GM18520 (cell line): ENCODE measurements at regions not wholly inside any gene's neighbourhood (a gene's known extent, or its start where the extent isn't known, plus 50 kb on each side); places are given as distances from the start of the nearest gene placed in this dataset.

Source experiments
- ATAC-seq: cut with Tn5 transposase; IDR thresholded peaks from one replicate; pipeline ENCODE4 v1.9.1; 2021; ENCODE audit not compliant: unreplicated experiment

DNA sequence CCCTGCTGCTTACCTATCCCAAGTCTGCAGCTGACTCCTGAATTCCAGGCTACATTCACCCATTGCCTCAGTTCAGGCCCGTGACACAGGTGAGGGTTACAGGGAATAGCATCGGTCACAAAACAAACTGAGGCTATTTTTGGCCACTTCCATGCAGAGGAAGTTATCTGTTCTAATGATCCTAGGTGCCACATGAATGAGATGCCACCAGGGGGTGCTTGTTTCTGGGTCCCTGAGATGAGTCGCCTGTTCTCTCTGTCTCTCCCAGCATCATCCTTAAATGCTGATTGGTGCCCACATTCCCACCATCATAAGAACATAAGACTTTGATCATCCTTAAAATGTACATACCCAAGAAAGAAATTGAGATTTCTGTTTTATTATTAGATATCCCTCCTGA is 119.0 kb upstream of the CELF4 start:
- no peak for ATAC-seq

DNA sequence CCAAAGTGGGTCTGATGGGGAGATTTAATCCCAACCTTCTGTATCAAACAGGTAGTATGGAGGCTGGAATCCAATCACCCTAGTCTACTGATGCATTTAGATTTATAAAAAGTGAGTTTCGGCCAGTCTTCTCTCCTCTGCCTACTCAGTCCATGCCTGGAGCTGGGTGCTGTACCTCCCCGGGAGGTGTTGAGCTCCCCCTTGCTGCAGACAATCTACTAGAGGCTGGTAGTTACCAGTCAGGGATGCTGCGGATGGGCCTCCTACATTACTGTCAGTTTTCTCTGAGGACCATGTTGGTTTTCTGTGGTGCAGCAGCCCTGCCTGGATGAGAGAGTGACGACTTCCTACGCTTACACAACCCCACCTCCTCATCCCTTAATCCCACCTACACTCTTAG is 118.6 kb upstream of the CELF4 start:
- ATAC-seq, result no peak

DNA sequence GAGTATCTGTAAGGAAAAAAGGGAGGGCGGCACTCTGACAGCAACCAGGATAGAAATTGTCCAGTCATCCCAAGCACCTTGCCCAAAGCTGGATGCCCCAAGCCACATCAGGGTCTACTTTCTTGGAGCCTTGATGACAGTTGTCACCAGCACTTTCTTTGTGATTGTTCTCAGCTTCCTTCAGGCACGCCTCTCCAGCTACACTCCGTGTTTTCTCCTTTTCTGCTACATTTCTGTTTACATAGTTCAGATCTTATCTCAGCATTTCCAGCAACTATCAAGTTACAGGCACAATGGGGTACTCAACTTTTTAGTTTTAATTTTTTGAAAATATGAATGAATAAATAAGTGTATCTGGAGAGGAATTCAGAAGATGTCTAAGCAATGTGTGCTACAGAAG is 115.3 kb upstream of the CELF4 start:
- no peak for ATAC-seq

DNA sequence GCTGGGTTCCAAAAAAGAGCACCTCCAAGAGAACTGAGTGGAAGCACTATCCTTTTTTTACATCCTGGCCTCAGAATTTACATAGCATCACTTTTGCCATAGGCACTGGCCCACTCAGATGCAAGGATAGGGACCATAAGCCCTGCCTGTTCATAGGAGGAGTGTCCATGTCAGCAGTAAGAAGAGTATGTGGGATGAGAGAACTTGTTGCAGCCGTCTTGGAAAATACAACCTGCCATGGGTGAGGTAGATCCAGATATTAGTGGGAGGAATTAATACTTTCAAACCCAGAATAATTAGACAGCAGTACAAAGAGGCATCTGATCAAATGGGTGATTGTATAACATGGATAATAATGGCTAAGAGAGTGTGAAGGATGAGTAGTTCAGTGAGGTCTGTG is 110.7 kb upstream of the CELF4 start:
- ATAC-seq, result no peak

DNA sequence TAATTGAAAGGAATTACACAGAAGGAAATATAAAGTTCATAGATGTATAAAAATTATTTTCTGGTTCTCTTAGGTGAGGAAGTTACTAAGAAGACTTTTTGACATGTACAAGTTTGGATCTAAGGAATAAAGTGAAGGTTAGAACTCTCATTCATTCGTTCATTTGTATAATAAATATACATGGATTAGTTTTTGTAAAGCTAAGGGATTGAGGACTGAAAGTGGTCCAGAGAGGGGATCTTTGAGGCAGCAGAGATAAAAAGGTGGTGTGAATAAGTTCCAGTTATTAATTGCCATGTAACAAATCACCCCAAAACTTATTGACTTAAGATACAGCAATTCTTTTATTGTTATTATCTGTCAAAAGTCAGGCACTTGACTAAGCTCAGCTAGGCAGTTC is 110.1 kb upstream of the CELF4 start:
- no peak for ATAC-seq

DNA sequence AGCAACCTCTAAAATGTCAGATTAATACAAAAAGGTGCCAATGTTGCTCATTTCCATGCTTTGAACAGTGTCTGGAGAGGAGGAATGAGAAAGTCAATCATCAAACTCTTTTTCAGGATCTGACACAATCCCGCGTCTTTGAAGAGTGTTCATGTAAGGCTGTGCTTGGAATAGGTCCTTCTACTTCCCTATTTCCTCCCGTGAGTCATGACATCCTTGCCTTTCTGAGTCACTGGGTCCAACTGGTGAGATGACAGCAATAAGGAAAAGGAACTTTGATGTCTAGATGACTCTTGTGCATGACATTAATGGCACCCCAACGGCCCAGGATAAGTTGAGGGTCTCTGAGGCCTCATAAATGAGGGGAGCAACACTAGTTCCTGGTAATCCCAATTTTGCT is 109.0 kb upstream of the CELF4 start:
- no peak for ATAC-seq

DNA sequence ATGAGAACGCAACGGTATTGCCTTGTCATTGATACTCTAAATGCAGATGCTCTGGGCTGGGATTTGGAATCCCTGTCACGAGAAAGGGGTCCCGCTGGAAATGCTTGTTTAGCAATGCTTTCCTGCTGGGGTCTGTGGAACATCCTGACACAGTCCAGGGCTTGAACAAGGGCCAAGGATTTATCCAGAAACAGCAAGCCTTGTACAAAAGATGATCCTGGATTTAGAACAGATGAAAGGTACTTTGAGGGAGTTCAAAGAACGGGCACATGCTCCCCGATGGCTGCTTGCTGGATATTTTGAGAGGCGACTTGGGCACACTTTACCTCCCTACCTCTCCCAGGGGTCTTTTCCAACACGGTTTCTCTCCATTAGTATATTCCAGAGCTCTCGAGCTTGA is 108.1 kb upstream of the CELF4 start:
- ATAC-seq, result no peak

DNA sequence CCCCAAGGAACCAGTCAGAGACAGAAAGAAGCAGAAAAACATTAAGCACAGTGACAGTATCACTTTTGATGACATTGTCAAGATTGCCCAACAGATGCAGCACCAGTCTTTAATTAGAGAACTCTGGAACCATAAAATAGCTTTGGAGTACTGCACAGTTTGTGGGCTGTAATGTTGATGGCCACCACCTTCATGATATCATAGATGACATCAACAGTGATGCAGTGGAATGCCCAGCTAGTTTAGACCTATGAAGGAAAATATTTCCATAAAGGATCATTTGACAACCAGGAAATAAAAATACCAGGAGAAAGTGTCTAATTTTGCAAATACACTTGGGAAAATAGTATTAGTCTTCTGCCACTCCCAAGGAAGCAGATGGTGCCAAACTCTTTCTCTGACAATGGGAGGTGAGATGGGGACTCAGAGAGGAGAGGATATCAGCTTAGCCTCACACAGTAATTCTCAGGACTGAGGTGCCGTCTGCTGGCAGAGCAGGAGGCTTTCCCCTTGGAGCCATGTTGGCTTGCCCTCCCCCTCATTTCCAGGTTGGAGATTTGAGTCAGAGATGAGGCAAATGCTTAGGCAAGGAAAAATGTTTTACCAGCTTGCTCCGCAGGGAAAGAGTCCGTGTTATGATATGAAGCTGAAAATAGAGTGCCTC is 107.5 kb upstream of the CELF4 start:
- no peak for ATAC-seq

DNA sequence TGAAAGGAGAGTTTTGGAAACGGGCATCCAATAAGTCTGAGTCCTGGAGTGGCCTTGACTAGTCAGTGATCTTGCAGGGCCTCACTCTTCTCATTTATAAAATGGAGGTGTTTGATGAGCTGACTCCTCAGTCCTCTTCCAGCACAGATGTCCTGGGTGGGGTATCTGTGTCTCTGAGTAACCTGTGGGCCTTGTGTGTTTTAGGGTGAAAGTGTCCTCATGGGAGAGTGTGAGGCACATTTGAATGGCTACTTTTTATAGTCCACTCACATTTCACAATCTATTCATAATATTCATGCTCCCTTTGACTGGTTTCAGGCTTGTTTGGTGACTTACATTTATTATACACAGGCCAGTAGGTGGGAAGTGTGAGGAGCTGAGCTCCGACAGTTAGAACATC is 106.4 kb upstream of the CELF4 start:
- ATAC-seq, result no peak

DNA sequence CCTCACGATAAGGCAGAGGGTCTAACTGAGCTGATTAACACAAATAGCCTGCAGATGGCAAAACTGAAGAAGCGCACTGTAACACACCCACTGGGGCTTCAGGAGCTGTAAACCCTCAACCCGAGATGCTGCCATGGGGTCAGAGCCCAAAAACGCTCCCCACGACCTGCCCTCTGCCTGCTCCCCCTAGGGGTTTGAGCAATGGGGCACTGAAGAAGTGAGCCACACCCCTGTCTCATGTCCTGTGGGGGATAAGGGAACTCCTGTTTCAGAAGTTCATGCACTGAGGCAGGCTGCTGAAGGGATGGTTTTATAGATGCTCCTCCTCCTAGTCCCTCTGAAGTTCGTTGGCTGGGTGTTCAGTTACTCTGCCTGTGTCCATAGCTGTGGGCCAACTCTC is 105.9 kb upstream of the CELF4 start:
- no peak for ATAC-seq

DNA sequence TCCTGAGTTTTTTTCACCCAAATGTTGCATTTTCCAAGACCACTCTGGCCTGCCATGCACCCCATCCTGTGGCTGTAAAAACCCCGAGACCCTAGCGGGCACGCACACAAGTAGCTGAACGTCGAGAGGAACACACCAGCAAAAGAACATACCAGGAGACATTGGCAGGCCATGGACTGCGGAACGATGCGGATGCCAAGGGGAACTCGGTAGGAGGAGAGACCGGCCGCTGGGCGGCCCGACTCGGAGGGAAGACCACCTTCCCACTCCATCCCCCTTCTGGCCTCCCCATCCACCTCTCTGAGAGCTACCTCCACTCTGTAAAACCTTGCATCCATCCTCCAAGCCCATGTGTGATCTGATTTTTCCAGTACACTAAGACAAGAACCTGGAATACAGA is 105.5 kb upstream of the CELF4 start:
- ATAC-seq, result no peak

DNA sequence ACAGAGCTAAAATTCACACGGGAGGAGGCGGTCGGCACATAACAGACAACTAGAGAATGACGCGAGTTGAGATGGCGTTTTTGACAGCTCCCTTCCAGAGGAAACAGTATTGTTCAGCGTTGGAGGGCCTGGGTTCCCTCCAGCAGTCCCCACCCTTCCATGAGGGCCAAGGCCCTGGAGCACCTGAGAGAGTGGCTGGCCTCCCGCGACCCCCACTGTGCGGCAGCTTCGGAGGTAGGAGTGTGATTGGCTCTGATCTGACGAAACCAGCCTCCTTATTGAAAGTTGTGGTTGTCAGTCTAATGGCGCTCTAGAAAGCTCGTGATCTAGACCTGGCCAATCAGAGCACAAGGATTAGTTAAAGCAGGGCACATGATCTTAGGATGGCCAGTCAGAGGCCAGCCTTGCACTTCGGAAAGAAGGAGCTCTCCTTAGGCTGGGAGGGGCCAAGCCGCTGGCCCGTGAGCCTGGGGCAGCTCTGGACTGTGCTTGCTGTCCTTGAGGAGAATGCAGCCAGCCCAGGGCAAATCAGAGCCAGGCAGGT is 104.5 kb upstream of the CELF4 start:
- ATAC-seq, result no peak

DNA sequence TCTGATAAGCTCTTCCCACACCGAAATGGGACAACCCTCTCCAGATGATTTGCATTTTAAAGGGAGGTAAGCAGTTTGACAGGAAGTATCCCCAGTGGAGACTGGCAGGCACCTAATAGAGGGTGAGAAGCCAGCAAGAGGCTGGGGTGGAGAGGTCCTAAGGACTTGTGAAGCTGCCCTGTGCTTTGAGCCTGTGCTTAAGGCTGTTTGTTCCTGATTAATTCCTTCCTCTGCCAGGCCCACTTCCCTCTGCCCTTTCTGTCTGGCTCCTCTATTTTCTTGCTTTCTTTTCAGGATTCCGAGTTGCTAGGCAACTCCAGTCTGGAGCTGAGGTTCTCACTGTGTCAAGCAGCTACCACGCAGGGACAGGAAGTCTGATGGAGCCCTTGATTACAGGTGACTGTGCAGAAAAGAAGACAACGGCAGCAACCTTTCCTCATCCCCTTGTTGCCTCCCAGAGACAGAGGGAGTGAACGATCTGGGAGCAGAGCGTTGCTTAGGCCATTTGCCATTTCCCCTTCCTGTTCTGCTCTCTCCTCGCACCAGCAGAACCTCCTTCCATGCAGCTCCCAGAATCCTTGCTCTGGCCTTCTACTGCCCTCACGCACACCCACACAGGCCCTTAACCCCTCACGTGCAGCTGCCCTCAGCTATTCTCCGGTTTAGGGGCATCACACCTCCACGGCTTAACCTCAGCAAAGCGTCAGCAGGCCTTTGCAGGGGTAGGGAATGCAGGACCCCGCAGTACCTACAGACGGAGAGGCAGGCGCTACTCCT is 103.6 kb upstream of the CELF4 start:
- no peak for ATAC-seq

DNA sequence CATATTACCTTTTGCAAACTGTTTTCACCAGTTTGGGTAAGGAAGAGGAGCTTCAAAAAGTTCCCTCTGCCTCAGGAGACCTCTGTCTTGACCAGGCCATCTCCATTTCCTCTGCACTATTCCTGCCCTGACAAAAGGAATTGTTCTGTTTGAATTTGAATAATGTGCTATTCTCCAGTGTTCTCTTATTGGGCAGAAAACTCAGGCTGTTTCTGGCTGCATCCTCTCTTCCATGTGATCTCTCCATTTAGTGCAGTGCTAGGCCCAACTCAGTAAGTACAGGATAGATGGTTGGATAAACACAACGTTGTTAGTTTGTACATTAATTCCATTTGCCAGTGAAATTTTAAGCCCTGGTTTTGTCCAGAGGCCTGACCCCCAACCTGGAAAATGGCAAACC is 102.2 kb upstream of the CELF4 start:
- no peak for ATAC-seq

DNA sequence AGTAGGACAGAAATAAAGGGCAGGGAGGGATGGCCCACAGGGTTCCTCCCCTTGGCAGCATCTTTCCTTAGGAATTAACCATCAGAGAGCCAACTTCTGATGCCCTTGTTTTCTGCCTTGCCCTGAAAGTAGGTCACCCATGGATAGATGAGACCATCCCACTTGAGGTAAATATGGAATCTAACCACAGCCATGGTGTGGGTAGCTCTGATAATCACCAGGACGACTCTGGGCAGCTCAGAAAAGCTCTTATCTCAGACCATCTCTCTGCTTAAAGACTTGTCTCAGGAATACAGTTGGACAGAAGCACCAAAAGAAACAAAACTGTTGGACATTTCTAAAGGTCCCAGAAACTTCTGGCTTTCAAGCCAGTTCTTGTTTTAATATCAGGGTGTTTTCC is 101.4 kb upstream of the CELF4 start:
- ATAC-seq, result no peak

DNA sequence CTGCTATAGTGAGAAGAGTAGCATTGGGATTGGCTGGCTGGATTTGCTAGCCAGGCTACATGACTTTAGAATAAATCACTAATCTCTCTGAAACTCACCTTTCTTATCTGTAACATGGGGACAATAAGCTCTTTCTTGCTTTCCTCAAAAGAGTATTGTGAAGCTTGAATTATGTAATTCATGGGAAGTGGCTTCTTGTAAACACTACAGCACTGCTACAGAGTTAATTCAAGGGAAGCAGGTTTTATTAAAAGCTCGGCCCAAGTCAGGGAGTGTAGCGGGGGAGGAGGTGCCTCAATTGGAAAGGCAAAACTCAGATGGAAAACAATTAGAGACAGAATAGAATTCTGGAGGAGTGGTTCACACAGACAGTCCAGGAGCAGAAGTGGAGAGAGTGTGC is 100.9 kb upstream of the CELF4 start:
- ATAC-seq, result no peak

DNA sequence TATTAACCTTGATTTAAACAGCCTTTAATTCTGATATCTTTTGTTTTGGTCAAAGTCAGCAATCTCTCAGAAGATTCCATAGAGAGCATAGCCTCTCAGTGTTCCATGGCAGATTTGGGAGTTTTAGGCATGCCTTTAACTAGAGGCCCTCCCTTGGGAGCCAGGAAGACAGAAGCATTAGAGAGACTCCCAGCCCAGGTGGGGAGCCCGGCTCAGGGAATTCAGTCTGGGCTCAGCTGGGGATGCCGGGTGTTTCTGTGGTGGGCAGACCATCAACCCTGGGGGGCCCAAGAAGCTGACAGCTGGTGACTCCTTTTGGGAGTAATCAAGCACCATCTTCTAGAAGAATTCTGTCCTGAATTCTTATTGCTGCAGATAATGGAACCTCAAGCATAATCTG is 99.7 kb upstream of the CELF4 start:
- ATAC-seq, result no peak

DNA sequence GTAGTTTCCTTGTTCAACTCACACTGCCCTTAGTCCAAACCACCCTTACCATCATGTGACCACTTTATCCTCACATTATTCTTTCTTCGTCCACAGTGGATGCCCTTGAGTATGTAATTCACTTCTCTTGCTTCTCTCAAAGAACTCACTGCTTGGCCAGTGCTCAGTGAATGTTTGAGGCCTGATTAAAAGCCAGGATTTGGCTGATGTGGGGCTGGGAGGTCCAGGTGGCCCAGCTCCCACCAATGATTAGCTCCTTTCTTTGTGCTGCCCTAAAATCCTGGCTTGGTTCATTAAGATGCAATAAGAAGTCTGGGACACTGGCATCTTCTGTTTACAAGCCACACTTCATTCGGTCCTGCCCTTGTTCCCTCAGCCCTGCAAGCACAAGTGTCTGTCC is 97.8 kb upstream of the CELF4 start:
- ATAC-seq, result no peak

DNA sequence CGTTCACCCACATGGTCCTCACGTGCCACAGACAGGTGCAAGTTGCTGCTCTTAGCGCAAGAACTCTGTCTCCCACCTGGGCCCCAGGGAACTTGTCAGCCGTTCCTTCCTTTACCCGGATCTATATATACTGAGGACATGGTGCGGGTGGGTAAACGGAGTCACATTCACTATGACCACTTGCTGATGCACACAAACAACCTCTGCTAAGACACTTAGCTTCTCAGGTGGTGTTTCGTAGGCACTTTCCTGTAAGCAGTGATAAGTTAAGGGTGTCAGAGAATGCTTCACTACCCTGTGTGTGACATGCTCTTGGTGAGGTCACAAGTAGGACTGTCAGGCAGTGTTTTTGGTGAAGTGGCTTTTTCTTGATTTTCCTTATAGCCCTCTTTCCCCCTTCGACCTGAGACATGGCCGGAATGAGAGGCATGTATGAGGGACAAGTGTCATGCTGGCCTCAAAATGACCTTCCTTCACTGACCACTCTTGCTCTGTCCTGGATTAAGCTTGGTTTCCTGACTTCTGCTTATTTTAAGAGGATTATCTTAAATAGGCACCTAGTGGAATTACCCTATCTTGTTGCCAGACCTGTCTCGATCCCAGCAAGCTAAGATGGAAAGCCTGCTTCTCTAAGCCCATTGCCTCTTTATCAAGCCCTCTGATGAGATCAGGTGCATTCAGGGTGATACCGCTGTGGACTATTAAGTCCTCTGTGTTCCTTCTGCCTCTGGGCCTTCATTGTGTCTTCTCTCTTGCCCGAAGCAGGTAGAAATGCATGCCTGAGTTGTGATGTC is 97.1 kb upstream of the CELF4 start:
- ATAC-seq, result no peak

DNA sequence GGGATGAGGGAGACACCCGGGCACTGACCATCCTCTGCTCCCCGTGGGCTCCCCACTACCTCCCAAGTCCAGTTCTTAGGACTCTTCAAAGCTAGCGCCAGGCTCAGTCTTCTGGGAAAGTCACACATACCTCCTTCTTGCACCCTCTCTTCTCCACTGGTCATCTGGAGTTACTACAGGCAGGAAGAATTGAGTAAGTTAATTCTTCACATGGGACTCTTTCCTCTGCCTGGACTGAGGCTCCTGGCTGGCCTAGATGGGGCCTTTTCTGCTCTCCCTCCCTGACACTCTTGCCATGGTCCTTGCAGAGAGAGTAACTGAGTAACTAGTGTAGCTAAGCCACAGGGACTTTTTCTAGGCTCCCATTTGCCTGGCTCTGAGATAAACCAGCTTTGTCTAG is 96.5 kb upstream of the CELF4 start:
- ATAC-seq, result no peak

DNA sequence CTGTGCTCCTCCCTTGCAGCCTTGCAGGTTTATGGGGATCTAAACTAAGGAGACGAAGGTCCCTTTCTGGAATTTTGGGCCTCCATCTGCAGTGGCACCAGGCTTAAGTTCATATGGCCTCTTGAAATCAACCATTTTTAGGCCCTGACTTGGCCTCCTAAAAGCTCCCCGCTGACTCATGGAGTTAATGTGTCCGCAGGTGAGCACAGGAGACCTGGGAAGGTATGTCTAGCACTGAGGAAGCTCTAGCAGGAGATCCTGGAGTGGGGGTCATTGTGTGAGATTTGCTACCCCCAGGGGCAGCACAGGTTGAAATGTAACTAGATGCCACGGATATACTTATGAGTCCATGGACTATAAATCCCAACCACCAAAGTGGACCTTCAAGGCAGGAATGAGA is 95.9 kb upstream of the CELF4 start:
- no peak for ATAC-seq

DNA sequence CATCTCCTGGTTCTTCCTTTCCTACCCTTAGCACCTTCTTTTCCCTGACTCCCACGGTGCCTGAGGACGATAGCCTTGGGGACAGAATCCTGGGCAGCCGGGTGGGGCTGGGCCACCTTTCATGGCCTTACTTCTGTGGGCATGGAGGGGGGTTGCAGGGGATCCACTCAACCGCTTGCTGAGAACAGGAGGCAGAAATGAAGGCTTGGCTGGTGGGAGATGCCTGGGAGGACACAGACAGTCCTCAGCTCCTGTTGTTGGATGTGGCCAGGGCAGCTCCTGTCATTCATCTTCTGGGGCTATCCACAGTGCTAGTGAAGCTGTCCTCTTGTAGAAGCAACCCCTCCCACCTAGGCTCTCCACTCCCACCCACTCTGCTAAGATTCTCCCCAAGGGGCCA is 95.5 kb upstream of the CELF4 start:
- ATAC-seq, result no peak
